Activated naive CD8-positive, alpha-beta T cell treated with anti-CD3 and anti-CD28 coated beads for 36 hours (primary cell): ENCODE measurements at regions not wholly inside any gene's neighbourhood (a gene's known extent, or its start where the extent isn't known, plus 50 kb on each side); places are given as distances from the start of the nearest gene placed in this dataset.
A peak's percentile ranks its signal among the peaks of the same experiment; 100 is the strongest.

Source experiments
- DNase-seq: peaks from one replicate; pipeline ENCODE4 v3.0.0; 2021
- H3K27ac Mint-ChIP-seq: one replicate; pipeline ENCODE4 v1.8.0; 2022; ENCODE audit warnings: mild to moderate bottlenecking, moderate library complexity, mixed read lengths
- H3K27me3 Mint-ChIP-seq: one replicate; pipeline ENCODE4 v1.8.0; 2022; ENCODE audit warnings: mild to moderate bottlenecking, mixed read lengths
- H3K36me3 Mint-ChIP-seq: one replicate; pipeline ENCODE4 v1.8.0; 2021; ENCODE audit warnings: mild to moderate bottlenecking, mixed read lengths
- H3K4me1 Mint-ChIP-seq: one replicate; pipeline ENCODE4 v1.8.0; 2021; ENCODE audit warnings: mixed read lengths
- H3K4me3 Mint-ChIP-seq: one replicate; pipeline ENCODE4 v1.8.0; 2022; ENCODE audit warnings: mild to moderate bottlenecking, moderate library complexity, mixed read lengths
- H3K9me3 Mint-ChIP-seq: one replicate; pipeline ENCODE4 v1.8.0; 2022; ENCODE audit warnings: mixed read lengths

DNA sequence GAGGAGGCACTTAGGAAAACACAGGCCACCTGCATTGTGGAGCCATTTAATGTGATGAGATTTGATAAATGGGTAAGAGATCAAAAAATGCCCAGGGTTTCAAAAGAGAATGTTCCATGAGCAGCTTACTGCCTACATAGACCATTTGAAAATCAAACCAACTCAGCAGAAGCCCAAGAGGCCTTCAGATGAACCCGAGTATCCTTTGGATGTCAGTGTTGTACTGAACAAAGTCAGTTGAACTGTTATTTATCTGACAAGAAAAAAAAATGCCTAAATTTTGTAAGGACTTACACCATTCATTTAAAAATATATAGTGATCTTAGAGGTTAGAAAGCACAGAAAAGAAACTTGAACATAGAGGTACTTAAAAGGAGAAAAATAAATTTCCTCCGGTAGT, 381.7 kb downstream of the ZFHX3 start:
- peaks cover 15% of the 10 kb centered on the region for H3K36me3 Mint-ChIP-seq
- peaks cover 4% of the 10 kb centered on the region for H3K27me3 Mint-ChIP-seq
- H3K27ac Mint-ChIP-seq = no peak overlapping the region
- peaks cover 5% of the 10 kb centered on the region for H3K4me1 Mint-ChIP-seq
- no peak overlapping the region for H3K4me3 Mint-ChIP-seq
- H3K9me3 Mint-ChIP-seq = no peaks in the 10 kb centered on the region
- DNase-seq = no peak

DNA sequence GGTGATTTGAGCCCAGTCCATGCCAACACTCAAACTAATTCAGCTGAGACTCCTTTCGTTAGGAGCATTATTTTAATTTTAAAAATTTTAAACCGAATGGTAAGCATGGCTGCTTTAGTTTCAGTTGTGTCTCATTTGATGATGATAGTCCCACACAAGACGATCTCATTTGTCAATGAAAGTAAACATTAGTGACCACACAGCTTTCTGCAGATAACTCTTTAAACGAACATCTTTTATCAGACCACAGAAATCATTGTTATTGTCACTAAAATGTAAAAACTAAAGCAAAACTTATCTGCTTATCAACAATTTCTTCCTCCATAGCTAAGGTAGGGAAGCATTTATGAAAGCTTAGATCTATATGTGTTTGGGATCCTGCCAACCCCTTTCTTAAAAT, 382.2 kb downstream of the ZFHX3 start:
- Mint-ChIP-seq H3K4me3 (peak overlapping the region; percentile 99), H3K27me3 (peaks cover 4% of the 10 kb centered on the region), H3K27ac (peak overlapping the region; percentile 98), H3K4me1 (peaks cover 5% of the 10 kb centered on the region), H3K9me3 (no peaks in the 10 kb centered on the region), H3K36me3 (peaks cover 12% of the 10 kb centered on the region)
- no peak for DNase-seq

DNA sequence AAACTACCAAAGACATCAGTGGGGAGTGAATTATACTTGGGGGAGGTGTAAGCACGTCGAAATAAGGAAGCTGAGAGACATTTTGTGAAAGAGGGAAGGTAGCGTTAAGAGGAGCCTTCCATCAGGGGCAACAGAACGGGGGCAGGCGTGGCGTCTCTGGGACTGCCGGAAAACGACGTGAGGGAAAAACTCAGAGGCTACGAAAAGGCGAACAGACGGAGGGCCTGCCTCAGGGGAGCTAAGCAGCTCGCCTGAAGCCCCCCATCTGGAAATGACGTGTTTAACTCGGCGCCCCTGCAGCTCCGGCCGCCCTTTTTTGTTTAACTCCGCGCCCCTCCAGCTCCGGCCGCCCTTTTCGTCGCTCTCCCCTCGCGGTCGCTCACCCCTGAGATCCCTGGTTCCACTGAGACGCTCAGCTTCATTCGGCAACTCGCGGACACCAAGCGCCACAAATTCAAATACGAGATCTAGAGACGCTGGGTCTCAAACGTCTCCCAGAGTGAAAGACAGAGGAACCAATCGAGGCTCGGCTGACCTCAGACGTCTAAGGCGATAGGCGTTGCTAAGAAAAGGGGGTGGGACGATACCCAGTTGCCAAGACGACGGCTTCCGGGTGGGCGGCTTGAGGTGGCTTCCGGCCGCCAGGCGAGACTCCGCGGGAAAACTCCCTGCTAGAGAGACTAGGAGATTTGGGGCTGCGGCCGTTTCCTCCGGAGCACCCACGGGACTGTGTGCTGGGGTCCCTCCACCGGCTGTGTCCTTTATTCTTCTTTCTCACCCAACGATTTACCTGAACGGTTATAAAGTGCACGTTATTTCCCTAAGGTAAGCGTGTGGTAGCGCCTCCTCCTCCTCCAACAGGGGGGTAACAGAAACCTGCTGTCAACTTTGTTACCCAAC, 383.2 kb downstream of the ZFHX3 start:
- DNase-seq = peak; percentile 93
- Mint-ChIP-seq H3K4me3 (peak overlapping the region; percentile 99), H3K4me1 (peaks cover 5% of the 10 kb centered on the region), H3K27me3 (peaks cover 4% of the 10 kb centered on the region), H3K27ac (peak overlapping the region; percentile 98), H3K9me3 (no peaks in the 10 kb centered on the region), H3K36me3 (peaks cover 8% of the 10 kb centered on the region)

GRCh38 chr16:72664056-72664508, 383.8 kb downstream of the ZFHX3 start:
- Mint-ChIP-seq H3K4me3 (peak overlapping the region; percentile 99), H3K27ac (peak overlapping the region; percentile 98), H3K27me3 (peaks cover 4% of the 10 kb centered on the region), H3K4me1 (peaks cover 9% of the 10 kb centered on the region), H3K36me3 (peaks cover 6% of the 10 kb centered on the region), H3K9me3 (no peaks in the 10 kb centered on the region)
- DNase-seq = no peak

GRCh38 chr16:72658888-72659717, 388.8 kb downstream of the ZFHX3 start:
- Mint-ChIP-seq H3K27ac (no peak overlapping the region), H3K27me3 (peaks cover 4% of the 10 kb centered on the region), H3K4me1 (peaks cover 17% of the 10 kb centered on the region), H3K36me3 (peaks cover 7% of the 10 kb centered on the region), H3K4me3 (no peak overlapping the region), H3K9me3 (peaks cover 2% of the 10 kb centered on the region)
- DNase-seq = no peak

- H3K9me3 Mint-ChIP-seq = peaks cover 4% of the 10 kb centered on the region
- H3K4me3 Mint-ChIP-seq = no peak overlapping the region
- H3K36me3 Mint-ChIP-seq = peaks cover 13% of the 10 kb centered on the region
- peaks cover 4% of the 10 kb centered on the region for H3K27me3 Mint-ChIP-seq
- DNase-seq = no peak
- H3K27ac Mint-ChIP-seq = no peak overlapping the region
- H3K4me1 Mint-ChIP-seq = peaks cover 14% of the 10 kb centered on the region
Observed at GRCh38 chr16:72657791-72658190, 390.1 kb downstream of the ZFHX3 start.

DNA sequence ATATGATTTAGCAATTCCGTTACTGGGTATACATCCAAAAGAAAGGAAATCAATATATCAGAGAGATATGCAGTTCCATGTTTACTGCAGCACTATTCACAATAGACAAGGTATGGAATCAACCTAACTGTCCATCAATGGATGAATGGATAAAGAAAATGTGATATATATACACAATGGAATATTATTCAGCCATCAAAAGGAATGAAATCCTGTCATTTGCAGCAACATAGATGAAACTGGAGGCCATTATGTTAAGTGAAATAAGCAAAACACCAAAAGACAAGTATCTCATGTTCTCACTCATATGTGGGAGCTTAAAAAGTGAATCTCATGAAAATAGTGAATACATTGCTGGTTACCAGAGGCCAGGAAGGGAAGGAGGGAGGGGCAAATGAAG, 390.8 kb downstream of the ZFHX3 start:
- Mint-ChIP-seq H3K36me3 (peaks cover 18% of the 10 kb centered on the region), H3K4me3 (no peak overlapping the region), H3K27ac (no peak overlapping the region), H3K9me3 (peaks cover 7% of the 10 kb centered on the region), H3K27me3 (peaks cover 4% of the 10 kb centered on the region), H3K4me1 (peaks cover 14% of the 10 kb centered on the region)
- DNase-seq = no peak

DNA sequence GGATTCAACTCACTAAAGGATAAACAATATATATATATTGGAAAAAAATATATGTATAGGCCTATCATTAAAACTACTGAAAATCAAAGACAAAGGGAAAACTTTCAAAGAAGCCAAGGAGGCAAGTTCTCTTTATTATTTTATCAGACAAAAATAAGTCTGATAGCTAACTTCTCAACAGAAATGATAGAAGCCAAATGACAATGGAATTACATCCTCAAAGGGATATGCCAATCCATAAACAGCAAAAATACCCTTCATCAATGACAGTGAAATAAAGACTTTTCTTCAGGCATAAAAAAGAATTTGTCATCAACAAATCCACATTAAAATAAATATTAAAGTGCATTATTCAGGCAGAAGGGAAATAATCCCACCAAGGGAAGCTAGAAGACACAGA, 393.4 kb downstream of the ZFHX3 start:
- H3K36me3 Mint-ChIP-seq = peaks cover 20% of the 10 kb centered on the region

DNA sequence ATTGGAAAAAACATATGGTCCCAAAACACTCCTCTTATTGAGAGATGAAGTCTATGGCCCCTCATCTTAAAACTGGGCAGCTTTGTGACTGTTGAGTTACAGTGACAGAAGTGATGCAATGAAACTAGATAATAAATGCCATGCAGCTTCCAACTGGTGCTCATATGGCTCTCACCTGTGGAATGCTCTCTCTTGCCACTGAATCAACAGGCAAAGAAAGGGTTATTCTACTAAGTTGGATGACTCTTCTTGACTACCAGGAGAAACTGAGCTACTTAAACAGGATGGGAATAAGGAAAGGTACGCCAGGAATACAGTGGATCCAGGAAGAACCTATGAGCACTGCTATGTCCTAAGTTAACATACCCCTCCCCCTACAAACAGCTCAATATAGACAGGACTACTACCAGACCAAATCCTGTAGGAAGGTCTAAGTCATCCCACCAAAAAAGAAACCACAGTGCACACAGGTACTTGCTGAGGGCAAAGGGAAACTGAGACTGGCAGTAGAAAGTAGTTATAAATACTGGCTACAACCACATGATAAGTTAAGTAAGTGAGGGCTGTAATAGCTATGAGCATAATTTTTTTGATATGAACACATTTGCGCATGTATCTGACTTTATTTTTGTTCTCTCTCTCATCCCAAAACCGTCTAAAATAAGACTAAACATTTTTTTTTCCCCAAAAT, 398.5 kb downstream of the ZFHX3 start:
- Mint-ChIP-seq H3K36me3 (peaks cover 17% of the 10 kb centered on the region), H3K4me3 (no peak overlapping the region), H3K27ac (no peak overlapping the region), H3K9me3 (peaks cover 9% of the 10 kb centered on the region), H3K4me1 (peaks cover 7% of the 10 kb centered on the region), H3K27me3 (no peaks in the 10 kb centered on the region)
- no peak for DNase-seq

More for the DNA sequence above, 393.4 kb downstream of the ZFHX3 start:
- Mint-ChIP-seq H3K9me3 (peaks cover 10% of the 10 kb centered on the region), H3K27ac (no peak overlapping the region), H3K4me1 (peaks cover 18% of the 10 kb centered on the region), H3K27me3 (no peaks in the 10 kb centered on the region), H3K4me3 (no peak overlapping the region)
- no peak for DNase-seq

- peaks cover 7% of the 10 kb centered on the region for H3K4me1 Mint-ChIP-seq
Observed at GRCh38 chr16:72646615-72647014, 401.3 kb downstream of the ZFHX3 start.

DNA sequence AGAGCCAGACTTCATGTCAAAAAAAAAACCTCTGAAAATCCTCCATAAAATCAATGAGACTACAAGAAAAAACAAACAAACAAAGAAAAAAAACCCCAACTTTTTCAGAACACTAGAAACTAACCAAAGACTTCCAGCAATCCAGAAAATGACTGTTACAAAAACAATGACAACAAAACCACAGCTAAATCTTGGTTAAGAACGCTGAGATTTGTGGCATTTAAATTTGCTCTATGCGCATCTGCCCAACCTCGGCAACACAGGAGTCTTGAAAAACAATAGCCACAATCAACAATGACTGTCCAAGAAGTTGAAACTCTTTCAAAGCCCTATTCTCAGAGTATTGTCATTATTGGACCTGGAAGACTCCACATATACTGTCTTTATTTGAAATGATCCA, 402.4 kb downstream of the ZFHX3 start:
- Mint-ChIP-seq H3K27ac (no peak overlapping the region), H3K4me1 (peaks cover 7% of the 10 kb centered on the region), H3K9me3 (peaks cover 10% of the 10 kb centered on the region), H3K36me3 (no peaks in the 10 kb centered on the region), H3K4me3 (no peak overlapping the region), H3K27me3 (no peaks in the 10 kb centered on the region)
- no peak for DNase-seq

More at GRCh38 chr16:72646615-72647014, 401.3 kb downstream of the ZFHX3 start:
- no peaks in the 10 kb centered on the region for H3K36me3 Mint-ChIP-seq
- peaks cover 8% of the 10 kb centered on the region for H3K9me3 Mint-ChIP-seq
- H3K4me3 Mint-ChIP-seq = no peak overlapping the region
- no peak for DNase-seq
- H3K27ac Mint-ChIP-seq = no peak overlapping the region
- H3K27me3 Mint-ChIP-seq = no peaks in the 10 kb centered on the region

- Mint-ChIP-seq H3K27ac (no peak overlapping the region), H3K9me3 (peaks cover 10% of the 10 kb centered on the region), H3K36me3 (no peaks in the 10 kb centered on the region), H3K4me3 (no peak overlapping the region), H3K27me3 (no peaks in the 10 kb centered on the region), H3K4me1 (peaks cover 7% of the 10 kb centered on the region)
- no peak for DNase-seq
Observed at GRCh38 chr16:72644911-72645310, 403.0 kb downstream of the ZFHX3 start.

DNA sequence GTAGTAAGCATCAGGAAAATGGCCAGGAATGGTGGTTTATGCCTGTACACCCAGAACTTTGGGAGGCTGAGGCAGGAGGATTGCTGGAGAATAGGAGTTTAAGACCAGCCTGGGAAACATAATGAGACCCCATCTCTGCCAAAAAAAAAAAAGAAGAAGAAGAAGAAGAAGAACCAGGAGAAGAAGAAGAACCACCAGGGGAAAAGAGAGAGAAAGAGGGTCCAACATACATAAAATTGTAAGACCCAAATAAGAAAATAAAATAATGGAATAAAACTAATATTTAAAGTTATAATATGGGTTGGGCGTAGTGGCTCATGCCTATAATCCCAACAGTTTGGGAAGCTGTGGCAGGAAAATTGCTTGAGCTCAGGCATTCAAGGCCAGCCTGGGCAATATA, 408.4 kb downstream of the ZFHX3 start:
- H3K4me1 Mint-ChIP-seq = no peaks in the 10 kb centered on the region
- H3K9me3 Mint-ChIP-seq = peaks cover 17% of the 10 kb centered on the region
- DNase-seq = no peak
- H3K36me3 Mint-ChIP-seq = peaks cover 10% of the 10 kb centered on the region
- no peak overlapping the region for H3K27ac Mint-ChIP-seq
- H3K27me3 Mint-ChIP-seq = no peaks in the 10 kb centered on the region
- H3K4me3 Mint-ChIP-seq = no peak overlapping the region

DNA sequence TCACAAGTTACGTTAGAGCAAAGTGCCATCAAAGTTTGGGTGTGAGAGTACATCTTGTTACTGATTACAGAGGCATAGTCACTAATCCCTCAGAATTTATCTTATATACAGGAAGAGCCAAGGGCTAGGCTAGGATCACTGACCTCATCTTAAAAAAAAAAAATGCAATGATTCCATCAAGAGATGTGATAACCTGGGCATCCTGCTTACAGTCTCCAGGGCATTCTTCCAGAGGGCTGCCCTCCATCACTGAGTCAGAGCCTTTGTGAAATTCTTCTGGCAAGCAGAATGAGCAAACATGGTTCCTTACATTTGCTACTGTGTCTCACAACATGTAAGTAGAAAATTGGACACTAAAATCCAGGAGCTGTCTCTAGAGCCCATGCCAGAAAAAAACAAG, 410.6 kb downstream of the ZFHX3 start:
- no peak overlapping the region for H3K4me3 Mint-ChIP-seq
- DNase-seq = no peak
- no peaks in the 10 kb centered on the region for H3K27me3 Mint-ChIP-seq
- H3K36me3 Mint-ChIP-seq = peaks cover 10% of the 10 kb centered on the region
- no peaks in the 10 kb centered on the region for H3K4me1 Mint-ChIP-seq
- H3K9me3 Mint-ChIP-seq = peaks cover 10% of the 10 kb centered on the region
- H3K27ac Mint-ChIP-seq = no peak overlapping the region

GRCh38 chr16:72635694-72636093, 412.2 kb downstream of the ZFHX3 start:
- DNase-seq = no peak
- Mint-ChIP-seq H3K9me3 (peaks cover 7% of the 10 kb centered on the region), H3K27me3 (no peaks in the 10 kb centered on the region), H3K4me3 (no peak overlapping the region), H3K27ac (no peak overlapping the region), H3K4me1 (no peaks in the 10 kb centered on the region), H3K36me3 (peaks cover 10% of the 10 kb centered on the region)
